GM18498 (cell line): ENCODE measurements at regions not wholly inside any gene's neighbourhood (a gene's known extent, or its start where the extent isn't known, plus 50 kb on each side); places are given as distances from the start of the nearest gene placed in this dataset.

Experiments
- ATAC-seq: cut with Tn5 transposase; IDR thresholded peaks from one replicate; pipeline ENCODE4 v1.9.1; 2021; ENCODE audit warnings: mild to moderate bottlenecking, moderate library complexity; ENCODE audit not compliant: unreplicated experiment

- ATAC-seq: no peak
Measured at GRCh38 chr9:2346277-2346913, 275.2 kb upstream of the VLDLR start.

GRCh38 chr9:2351324-2351723 lies 270.3 kb upstream of the VLDLR start:
- ATAC-seq: no peak

- no peak for ATAC-seq
Measured at GRCh38 chr9:2354216-2354615, 267.4 kb upstream of the VLDLR start.

- ATAC-seq: no peak
Measured at GRCh38 chr9:2354856-2355696, 266.5 kb upstream of the VLDLR start.

DNA sequence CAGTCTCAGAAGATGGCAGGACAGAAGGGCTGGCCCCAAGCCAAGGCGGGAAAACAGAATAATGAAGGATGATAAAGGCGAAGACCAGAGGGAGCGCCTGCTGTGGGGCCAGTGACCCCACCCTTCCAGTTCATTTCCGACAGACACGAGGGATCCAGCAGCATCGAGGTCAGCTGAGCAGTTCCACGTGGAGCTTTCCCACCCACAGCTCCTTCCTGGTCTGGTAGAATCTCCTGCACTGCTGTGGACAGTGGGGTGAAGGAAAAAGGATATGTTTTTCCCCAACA lies 265.9 kb upstream of the VLDLR start:
- no peak for ATAC-seq

DNA sequence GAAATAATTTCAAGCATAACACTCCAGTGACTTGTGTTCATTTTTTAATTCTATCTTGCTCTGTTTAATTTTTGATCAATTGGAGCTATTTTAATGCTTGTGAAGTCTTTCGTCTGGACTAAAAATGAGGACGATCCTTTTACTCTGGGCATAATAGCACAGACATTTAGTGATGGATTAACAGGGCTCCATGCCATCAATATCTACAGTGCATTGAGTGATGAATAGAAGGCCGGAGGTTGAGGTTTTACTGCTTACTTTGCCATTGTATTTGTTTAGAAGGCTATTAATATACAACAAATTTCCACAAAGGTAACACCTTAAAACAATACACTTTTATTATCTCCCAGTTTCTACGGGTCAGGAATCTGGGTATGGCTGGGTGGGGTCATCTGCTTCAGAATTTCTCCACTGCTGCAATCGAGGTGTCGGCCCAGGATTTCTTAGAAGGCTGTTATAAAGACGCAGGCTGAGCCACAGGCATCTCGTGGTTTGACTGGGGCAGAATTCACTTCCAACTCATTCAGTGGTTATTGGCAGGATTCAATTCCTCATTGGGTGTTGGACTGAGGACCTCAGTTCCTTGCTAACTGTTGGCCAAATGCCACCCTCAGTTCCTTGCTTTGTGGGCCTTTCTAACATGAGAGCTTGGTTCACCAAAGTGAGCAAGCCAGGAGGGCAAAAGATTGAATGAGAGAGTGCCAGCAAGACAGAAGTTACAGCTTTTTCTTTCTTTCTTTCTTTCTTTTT lies 265.4 kb upstream of the VLDLR start:
- no peak for ATAC-seq

DNA sequence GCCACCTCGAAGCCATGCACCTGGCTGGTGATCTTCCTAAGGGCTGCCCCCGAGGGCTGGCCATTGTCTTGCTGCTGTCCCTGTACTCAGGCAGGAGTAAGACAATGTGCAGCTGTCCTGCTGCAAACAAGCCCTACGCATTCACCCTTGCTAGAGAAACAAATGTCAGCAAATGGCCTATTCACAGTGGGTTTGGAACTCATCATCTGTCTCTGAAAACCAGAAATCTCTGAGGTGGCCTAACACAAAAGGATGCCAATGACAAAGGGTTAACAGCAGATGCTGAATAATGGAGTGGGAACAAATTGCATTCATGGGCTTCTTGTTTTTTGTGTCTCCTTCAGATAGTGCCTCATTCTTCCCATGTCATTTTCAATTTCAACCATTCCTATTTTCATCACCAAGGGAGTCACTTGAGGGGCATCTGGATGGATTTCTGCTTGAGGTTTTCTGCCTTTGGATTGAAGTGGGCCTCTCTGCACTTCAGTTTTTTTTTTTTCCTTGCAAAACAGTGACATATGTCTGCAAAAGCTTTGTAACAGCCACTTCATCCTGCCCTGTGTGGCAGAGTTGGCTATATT lies 261.6 kb upstream of the VLDLR start:
- no peak for ATAC-seq

DNA sequence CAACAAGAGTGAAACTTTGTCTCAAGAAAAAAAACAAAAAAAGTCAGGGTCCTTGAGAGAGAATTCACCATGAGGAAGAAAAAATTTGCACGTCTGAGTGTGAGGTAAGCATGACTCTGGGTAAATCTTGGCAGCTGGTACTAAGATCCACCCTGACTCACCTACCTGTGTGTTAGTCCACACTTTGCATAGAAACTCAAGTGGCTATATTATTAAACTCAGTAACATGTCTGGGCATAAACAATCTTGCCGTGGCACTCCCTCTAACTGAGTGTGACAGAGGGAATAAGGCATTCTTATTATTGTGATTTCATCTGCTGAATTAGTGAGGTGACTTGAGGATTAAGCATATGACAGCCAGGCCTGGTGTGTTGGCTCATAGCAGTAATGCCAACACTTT lies 259.4 kb upstream of the VLDLR start:
- ATAC-seq: no peak

DNA sequence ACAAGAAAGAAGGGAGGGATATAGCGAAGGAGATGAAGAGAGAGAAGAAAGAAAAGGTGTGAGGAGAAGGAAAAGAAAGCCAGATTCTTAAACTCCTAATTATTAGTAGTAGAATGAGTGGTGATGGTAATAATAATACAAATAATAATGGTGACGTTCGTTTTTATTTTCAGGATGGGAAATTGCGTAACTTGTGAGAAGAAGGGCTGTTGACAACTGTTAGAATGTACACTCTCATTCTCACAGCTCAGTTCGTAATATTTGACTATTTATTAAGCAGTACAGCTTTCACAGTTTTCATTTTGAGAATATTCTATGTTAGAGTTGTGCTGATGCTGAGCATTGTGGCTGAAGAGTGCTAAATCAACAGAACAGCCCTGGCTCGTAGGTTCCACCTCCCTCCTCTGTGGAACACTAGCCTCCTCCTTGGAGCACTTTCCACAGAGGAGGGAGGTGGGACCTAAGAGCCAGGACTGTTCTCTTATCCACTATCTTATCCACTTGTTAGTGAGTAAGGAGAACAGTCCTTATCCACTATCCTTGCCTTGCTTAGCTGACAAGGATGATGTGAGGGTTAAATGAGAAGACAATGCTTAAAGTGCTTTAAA lies 258.3 kb upstream of the VLDLR start:
- ATAC-seq: no peak

DNA sequence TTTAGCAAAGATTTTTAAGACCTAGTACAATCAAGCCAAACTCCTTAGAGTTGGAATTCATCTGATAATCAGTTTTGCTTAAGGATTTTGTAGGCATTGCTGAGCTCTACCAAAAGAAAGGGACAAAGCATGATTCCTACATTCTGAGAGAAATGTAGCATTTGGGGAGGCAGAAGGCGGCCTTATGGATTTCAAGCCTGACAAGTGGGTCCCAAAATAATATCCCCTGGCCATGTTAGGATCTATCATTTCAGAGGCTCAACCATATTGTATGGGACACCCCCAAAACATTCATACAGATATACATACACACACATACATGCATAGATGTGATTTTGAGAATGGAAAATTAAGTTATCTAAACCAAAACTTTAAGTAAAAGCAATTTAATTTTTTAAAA lies 257.8 kb upstream of the VLDLR start:
- no peak for ATAC-seq

GRCh38 chr9:2367970-2368369 lies 253.6 kb upstream of the VLDLR start:
- no peak for ATAC-seq

DNA sequence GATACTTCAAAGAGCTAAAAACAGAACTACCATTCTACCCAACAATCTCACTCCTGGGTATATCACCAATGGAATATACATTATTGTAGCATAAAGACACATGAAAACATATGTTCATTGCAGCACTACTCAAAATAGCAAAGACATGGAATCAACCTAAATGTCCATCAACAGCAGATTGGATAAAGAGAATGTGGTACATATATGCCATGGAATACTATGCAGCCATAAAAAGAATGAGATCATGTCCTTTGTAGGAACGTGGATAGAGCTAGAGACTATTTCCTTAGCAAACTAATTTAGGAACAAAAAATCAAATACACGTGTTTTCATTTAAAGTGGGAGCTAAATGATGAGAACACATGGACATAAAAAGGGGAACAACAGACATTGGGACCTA lies 247.9 kb upstream of the VLDLR start:
- ATAC-seq: no peak

GRCh38 chr9:2375114-2375513 lies 246.5 kb upstream of the VLDLR start:
- ATAC-seq: no peak

DNA sequence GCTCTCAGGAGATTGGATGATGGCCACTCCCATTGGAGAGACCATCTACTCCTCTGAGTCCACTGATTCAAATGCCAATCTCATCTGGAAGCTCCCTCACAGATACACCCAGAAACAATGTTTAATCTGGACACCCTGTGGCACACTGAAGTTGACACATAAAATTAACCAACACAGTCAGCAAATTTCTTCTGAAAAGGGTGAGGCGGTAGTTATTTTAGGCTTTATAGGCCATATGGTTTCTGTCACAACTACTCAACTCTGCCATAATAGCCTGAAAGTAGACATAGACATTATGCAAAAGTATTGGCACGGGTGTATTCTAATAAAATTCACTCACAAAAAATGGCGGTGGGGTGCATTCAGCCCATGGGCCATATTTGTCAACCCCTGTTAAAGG lies 244.5 kb upstream of the VLDLR start:
- no peak for ATAC-seq

- no peak for ATAC-seq
Measured at GRCh38 chr9:2377834-2378233, 243.8 kb upstream of the VLDLR start.

DNA sequence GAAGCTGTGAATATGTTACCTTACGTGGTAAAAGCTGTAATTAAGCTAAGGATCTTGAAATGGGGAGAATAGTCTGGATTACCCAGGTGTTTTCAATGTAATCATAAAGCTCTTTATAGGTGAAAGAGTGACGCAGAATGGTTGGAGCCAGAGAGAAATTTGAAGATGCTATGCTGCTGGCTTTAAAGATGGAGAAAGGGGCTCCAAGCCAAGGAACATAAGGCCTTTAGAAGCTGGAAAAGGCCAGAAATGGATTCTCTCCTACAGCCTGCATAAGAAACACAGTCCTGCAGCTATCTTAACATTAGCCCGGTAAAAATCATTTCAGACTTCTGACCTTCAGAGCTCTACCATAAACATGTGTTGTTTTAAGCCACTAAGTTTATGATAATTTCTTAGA lies 243.3 kb upstream of the VLDLR start:
- ATAC-seq: no peak

- no peak for ATAC-seq
Measured at GRCh38 chr9:2378816-2379215, 242.8 kb upstream of the VLDLR start.

DNA sequence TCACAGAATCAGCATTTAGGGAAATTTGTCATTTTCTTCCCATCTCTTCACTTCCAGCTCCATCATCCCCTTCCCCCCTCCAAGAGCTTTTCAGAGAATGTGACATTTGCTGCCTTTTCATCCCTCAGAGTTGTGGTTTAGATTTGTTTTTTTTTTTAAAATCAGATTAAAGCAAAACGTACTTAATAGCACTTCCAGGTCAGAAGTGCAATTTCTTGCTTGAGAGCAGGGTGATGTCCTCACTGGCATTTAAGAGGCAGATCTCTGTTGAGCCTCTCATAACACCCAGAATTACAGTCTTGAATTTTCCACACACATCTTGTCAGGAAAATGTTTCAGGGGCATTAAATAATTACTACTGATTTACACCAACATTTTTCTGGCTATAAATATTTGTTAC lies 236.8 kb upstream of the VLDLR start:
- ATAC-seq: no peak

DNA sequence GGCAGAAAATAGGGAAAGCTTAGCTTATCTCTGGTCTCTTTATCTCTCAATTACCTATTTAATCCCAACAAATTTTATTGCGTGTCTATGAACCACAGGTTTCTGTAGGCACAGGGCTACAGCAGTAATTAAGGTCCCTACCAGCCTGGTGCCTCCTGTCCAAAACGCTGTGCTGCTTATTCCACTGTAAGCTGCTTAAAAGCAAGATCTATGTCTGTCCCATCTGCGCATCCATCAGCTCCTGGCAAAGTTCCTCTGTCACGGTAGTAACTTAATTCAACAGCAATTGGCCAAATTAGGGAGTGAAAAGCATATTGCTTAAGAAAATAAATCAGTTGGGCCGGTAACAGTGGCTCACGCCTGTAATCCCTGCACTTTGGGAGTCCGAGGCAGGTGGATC lies 235.8 kb upstream of the VLDLR start:
- no peak for ATAC-seq

DNA sequence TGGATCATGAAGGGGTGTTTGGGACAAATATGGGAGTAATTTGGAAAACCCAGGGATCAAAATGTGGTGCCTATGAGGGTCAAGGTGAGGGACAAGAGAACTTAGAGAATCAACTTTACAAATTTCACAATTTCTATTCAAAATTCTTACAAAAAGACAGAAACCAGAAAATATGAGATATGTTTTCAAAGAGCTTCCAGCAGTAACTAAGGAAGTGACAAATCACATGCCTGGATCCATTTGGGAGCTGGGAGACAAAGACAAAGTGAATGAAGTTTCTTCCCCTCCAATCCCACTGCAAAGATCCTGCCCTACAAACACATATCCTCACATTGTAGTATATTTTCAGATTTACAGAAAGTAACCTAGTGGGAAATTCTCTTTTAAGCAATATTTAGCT lies 235.0 kb upstream of the VLDLR start:
- ATAC-seq: no peak

GRCh38 chr9:2387166-2387565 lies 234.4 kb upstream of the VLDLR start:
- no peak for ATAC-seq
